ENCODE measurements at regions not wholly inside any gene's neighbourhood (a gene's known extent, or its start where the extent isn't known, plus 50 kb on each side); places are given as distances from the start of the nearest gene placed in this dataset.

DNA sequence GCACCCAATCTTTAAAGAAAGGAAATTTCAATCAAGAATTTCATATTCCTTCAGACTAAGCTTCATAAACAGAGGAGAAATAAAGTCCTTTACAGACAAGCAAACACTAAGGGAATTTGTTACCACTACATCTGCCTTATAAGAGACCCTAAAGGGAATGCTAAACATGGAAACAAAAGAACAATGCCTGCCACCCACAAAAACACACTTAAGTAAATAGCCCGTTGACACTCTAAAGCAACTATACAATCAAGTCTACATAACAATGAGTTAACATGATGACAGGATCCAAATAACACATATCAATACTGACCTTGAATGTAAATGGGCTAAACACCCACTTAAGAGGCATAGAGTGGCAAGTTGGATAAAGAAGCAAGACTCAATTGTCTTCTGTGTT is 1056.9 kb upstream of the ATXN8OS start:
- ChIA-PET POLR2A (ENCODE audit: partially characterized antibody) (no interaction called here), CTCF (ENCODE audit: partially characterized antibody) (no interaction called here)
- no peak overlapping the region for H2BK120ac ChIP-seq (replicated peaks; ENCODE audit: low read depth, low read length)
- no peak overlapping the region for H3K4me2 ChIP-seq (ENCODE audit: insufficient read depth in 1 of 2, low read depth in 2 of 2, low read length in 2 of 2)
- no peak overlapping the region for H3K4me3 ChIP-seq (ENCODE audit: extremely low read depth in 1 of 4, insufficient read depth in 2 of 4, low read depth in 3 of 4, low read length in 4 of 4)
- no peak for DNase-seq (ENCODE audit: low read depth in 1 of 2, low spot score in 2 of 2)
- H3K56ac ChIP-seq (replicated peaks; ENCODE audit: insufficient read length, low read depth, low read length): no peak overlapping the region
- H2BK12ac ChIP-seq (ENCODE audit: low read depth, low read length): no peak overlapping the region
- H4K8ac ChIP-seq (ENCODE audit: extremely low read depth, insufficient read depth, low read length): no peak overlapping the region
- H3K27ac ChIP-seq (ENCODE audit: low read depth, low read length): no peak overlapping the region
- H3K23ac ChIP-seq (ENCODE audit: insufficient read length): no peak overlapping the region
- no peak overlapping the region for H3K18ac ChIP-seq (ENCODE audit: extremely low read depth, low read length)
- 54% methylated on average over 1 of the region's 1 CpG; no CpG with 5 or more reads in 1 of the 2 experiments for WGBS, 2 experiments (ENCODE audit: extremely low coverage in 1 of 2, insufficient coverage in 1 of 2, insufficient read length in 1 of 2, insufficient replicate concordance in 2 of 2, low coverage in 1 of 2, low lambda C conversion rate in 2 of 2, missing lambda C conversion rate in 1 of 2)
- H4K20me1 ChIP-seq (replicated peaks in 1 of 2; ENCODE audit: control insufficient read depth in 1 of 2, insufficient read depth in 2 of 2, low read length in 2 of 2): no peaks in the 10 kb centered on the region
- no peak overlapping the region for H3K4ac ChIP-seq (replicated peaks; ENCODE audit: insufficient read length, low read depth, low read length)
- peaks cover 0 to 4% (median 0%) of the 10 kb centered on the region in 4 experiments; a peak in 1 of 7 replicates for H3K4me1 ChIP-seq (replicated peaks in 1 of 4; ENCODE audit: control insufficient read depth in 3 of 4, insufficient read depth in 4 of 4, low read length in 3 of 4)
- no peaks in the 10 kb centered on the region for H3K27me3 ChIP-seq (replicated peaks in 1 of 4; ENCODE audit: control insufficient read depth in 3 of 4, extremely low read depth in 1 of 4, insufficient read depth in 3 of 4, low read length in 3 of 4)
- H3K14ac ChIP-seq (ENCODE audit: insufficient read length): no peak overlapping the region
- peaks cover 4 to 5% of the 10 kb centered on the region in 2 experiments; a peak in 1 of 4 replicates for H3K9me3 ChIP-seq (ENCODE audit: insufficient read depth in 2 of 2, low read depth in 1 of 2, low read length in 1 of 2)
- no peak overlapping the region for H2BK5ac ChIP-seq (ENCODE audit: low read depth, low read length)
- H2AFZ ChIP-seq (ENCODE audit: low read length): no peak overlapping the region
- H3K79me2 ChIP-seq (ENCODE audit: control insufficient read depth in 1 of 2, insufficient read depth in 2 of 2, low read length in 2 of 2): no peaks in the 10 kb centered on the region
- no peak overlapping the region for H2BK15ac ChIP-seq (ENCODE audit: low read length)
- no peak overlapping the region for H2BK20ac ChIP-seq (ENCODE audit: low read length)
- H3K36me3 ChIP-seq (ENCODE audit: control insufficient read depth in 2 of 4, insufficient read depth in 4 of 4, low read length in 3 of 4): no peaks in the 10 kb centered on the region
- H4K91ac ChIP-seq (replicated peaks; ENCODE audit: insufficient read length, low read length): no peak overlapping the region
- H3K23me2 ChIP-seq (ENCODE audit: low read depth, low read length): no peaks in the 10 kb centered on the region
- H3K79me1 ChIP-seq (ENCODE audit: low read depth, low read length): no peaks in the 10 kb centered on the region
- no peak overlapping the region for H2AK5ac ChIP-seq (ENCODE audit: low read depth, low read length)
- no peak for FAIRE-seq
- no peak overlapping the region for H4K5ac ChIP-seq (ENCODE audit: insufficient read length, low read depth, low read length)
- no peak overlapping the region for H3K9ac ChIP-seq (replicated peaks in 1 of 4; ENCODE audit: extremely low read depth in 1 of 4, low read depth in 3 of 4, low read length in 3 of 4)
- TF ChIP-seq POU5F1 (IDR thresholded peaks at IDR 0.05; ENCODE audit: low read depth, low read length) (0 out of 2 replicates have a peak, but pooled peaks have one; percentile 43), GTF2F1 (IDR thresholded peaks at IDR 0.05; ENCODE audit: borderline replicate concordance, low read depth, low read length) (no peak), JUN (IDR thresholded peaks at IDR 0.05; ENCODE audit: low read depth, low read length) (no peak), SP1 (IDR thresholded peaks at IDR 0.05; ENCODE audit: low read depth, low read length) (no peak), TCF12 (IDR thresholded peaks at IDR 0.05; ENCODE audit: low read depth, low read length) (no peak), PHF8 (conservative IDR thresholded peaks at IDR 0.05; ENCODE audit: low read depth, low read length) (no peak)
- TF ChIP-seq, protein P1, sequence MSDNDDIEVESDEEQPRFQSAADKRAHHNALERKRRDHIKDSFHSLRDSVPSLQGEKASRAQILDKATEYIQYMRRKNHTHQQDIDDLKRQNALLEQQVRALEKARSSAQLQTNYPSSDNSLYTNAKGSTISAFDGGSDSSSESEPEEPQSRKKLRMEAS (IDR thresholded peaks at IDR 0.05): no peak

Data from H1 (cell line).